Fibroblast of lung (primary cell): ENCODE measurements at regions not wholly inside any gene's neighbourhood (a gene's known extent, or its start where the extent isn't known, plus 50 kb on each side); places are given as distances from the start of the nearest gene placed in this dataset.

Experiments
- DNase-seq, 2 donors: peaks; one replicate each; pipeline versions ENCODE4 v3.0.0 to v3.0.0-alpha.2; 2010; ENCODE audit warnings: low read depth in 2 of 2
- H2AFZ ChIP-seq: 2 replicates; pipeline ENCODE4 v1.5.1; 2012; ENCODE audit warnings: low read length, control low read depth, inconsistent platforms
- H3K27ac ChIP-seq: 2 replicates; pipeline ENCODE4 v1.5.1; 2011; ENCODE audit warnings: low read length, control low read depth; ENCODE audit not compliant: insufficient read depth
- H3K27me3 ChIP-seq: 2 replicates; pipeline ENCODE4 v1.5.1; 2011; ENCODE audit warnings: mild to moderate bottlenecking, low read length; ENCODE audit not compliant: control insufficient read depth, insufficient read depth
- H3K36me3 ChIP-seq: 2 replicates; pipeline ENCODE4 v1.5.1; 2011; ENCODE audit warnings: low read length; ENCODE audit not compliant: control insufficient read depth, insufficient read depth
- H3K4me1 ChIP-seq: 2 replicates; pipeline ENCODE4 v1.5.1; 2011; ENCODE audit warnings: low read length; ENCODE audit not compliant: control insufficient read depth, insufficient read depth; ENCODE audit errors: extremely low read depth
- H3K4me2 ChIP-seq: 2 replicates; pipeline ENCODE4 v1.5.1; 2011; ENCODE audit warnings: low read length, control low read depth; ENCODE audit not compliant: insufficient read depth; ENCODE audit errors: extremely low read depth
- H3K4me3 ChIP-seq, 4 experiments: fragments of 200-600 bp in 1 of 4; sonication (generic) in 1 of 4; replicated peaks in 1 of 4; 2 replicates each; pipeline ENCODE4 v1.5.1; 2011 to 2016; ENCODE audit warnings: low read length in 4 of 4, low read depth in 3 of 4, mild to moderate bottlenecking in 3 of 4, control low read depth in 2 of 4, inconsistent platforms in 1 of 4, mixed read lengths in 1 of 4; ENCODE audit not compliant: insufficient read depth in 1 of 4; ENCODE audit errors: control extremely low read depth in 1 of 4
- H3K79me2 ChIP-seq: 2 replicates; pipeline ENCODE4 v1.5.1; 2012; ENCODE audit warnings: mild to moderate bottlenecking, low read length, inconsistent platforms; ENCODE audit not compliant: control insufficient read depth, insufficient read depth
- H3K9ac ChIP-seq: 2 replicates; pipeline ENCODE4 v1.5.1; 2011; ENCODE audit warnings: mild to moderate bottlenecking, low read length, control low read depth; ENCODE audit not compliant: insufficient read depth
- H3K9me3 ChIP-seq: 2 replicates; pipeline ENCODE4 v1.5.1; 2012; ENCODE audit warnings: low read depth, low read length; ENCODE audit not compliant: control insufficient read depth, insufficient read depth
- H4K20me1 ChIP-seq: 2 replicates; pipeline ENCODE4 v1.5.1; 2011; ENCODE audit warnings: low read length; ENCODE audit not compliant: control insufficient read depth, insufficient read depth; ENCODE audit errors: extremely low read depth
- CTCF ChIP-seq, 2 donors: IDR thresholded peaks in 1 of 2; conservative IDR thresholded peaks in 1 of 2; 1 replicate in 1 of 2; 2 replicates in 1 of 2; pipeline ENCODE4 v1.5.1; 2011 to 2012; ENCODE audit warnings: low read length in 2 of 2, control low read depth in 1 of 2, inconsistent platforms in 1 of 2, low read depth in 1 of 2, mild to moderate bottlenecking in 1 of 2
- EZH2 ChIP-seq: IDR thresholded peaks from 2 replicates; pipeline ENCODE4 v1.5.1; 2012; ENCODE audit warnings: low read length, control low read depth, mild to moderate bottlenecking; ENCODE audit errors: missing control alignments

GRCh38 chr6:147870506-147871110, 362.1 kb downstream of the SAMD5 start:
- Histone ChIP-seq H3K4me3 (no peak overlapping the region), H3K36me3 (no peaks in the 10 kb centered on the region), H3K9me3 (no peaks in the 10 kb centered on the region), H3K27ac (no peak overlapping the region), H3K27me3 (no peaks in the 10 kb centered on the region), H2AFZ (no peak overlapping the region), H3K4me1 (peaks cover 2% of the 10 kb centered on the region), H3K79me2 (no peaks in the 10 kb centered on the region), H3K9ac (no peak overlapping the region), H3K4me2 (no peak overlapping the region), H4K20me1 (no peaks in the 10 kb centered on the region)
- no peak for TF ChIP-seq CTCF (conservative IDR thresholded peaks at IDR 0.05 in 1 of 2, IDR thresholded peaks at IDR 0.05 in 1 of 2; ENCODE audit: low read depth in 1 of 2, low read length in 2 of 2)
- no peak for TF ChIP-seq EZH2
- no peak for DNase-seq

DNA sequence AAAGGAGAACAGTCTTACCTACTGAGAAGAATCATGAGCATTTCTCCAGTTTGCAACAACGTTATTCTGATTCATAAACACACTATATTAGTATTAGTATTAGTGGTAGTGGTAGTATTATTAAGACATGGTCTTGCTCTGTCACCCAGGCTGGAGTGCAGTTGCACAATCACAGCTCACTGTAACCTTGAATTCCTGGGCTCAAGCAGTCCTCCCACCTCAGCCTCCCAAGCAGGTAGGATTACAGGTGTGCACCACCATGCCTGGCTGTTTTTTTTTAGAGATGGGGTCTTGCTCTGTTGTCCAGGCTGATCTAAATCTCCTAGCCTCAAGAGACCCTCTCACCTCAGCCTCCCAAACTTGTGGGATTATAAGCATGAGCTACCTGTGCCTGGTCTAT, 363.5 kb downstream of the SAMD5 start:
- no peaks in the 10 kb centered on the region for H3K9me3 ChIP-seq
- TF ChIP-seq EZH2: no peak
- no peak for TF ChIP-seq CTCF (conservative IDR thresholded peaks at IDR 0.05 in 1 of 2, IDR thresholded peaks at IDR 0.05 in 1 of 2; ENCODE audit: low read depth in 1 of 2, low read length in 2 of 2)
- no peaks in the 10 kb centered on the region for H3K79me2 ChIP-seq
- no peak overlapping the region for H3K4me2 ChIP-seq
- H3K4me3 ChIP-seq: no peak overlapping the region
- H4K20me1 ChIP-seq: no peaks in the 10 kb centered on the region
- peaks cover 2% of the 10 kb centered on the region for H3K4me1 ChIP-seq
- H3K9ac ChIP-seq: no peak overlapping the region
- H3K27me3 ChIP-seq: no peaks in the 10 kb centered on the region
- H3K36me3 ChIP-seq: no peaks in the 10 kb centered on the region
- H3K27ac ChIP-seq: no peak overlapping the region
- no peak overlapping the region for H2AFZ ChIP-seq
- no peak for DNase-seq

DNA sequence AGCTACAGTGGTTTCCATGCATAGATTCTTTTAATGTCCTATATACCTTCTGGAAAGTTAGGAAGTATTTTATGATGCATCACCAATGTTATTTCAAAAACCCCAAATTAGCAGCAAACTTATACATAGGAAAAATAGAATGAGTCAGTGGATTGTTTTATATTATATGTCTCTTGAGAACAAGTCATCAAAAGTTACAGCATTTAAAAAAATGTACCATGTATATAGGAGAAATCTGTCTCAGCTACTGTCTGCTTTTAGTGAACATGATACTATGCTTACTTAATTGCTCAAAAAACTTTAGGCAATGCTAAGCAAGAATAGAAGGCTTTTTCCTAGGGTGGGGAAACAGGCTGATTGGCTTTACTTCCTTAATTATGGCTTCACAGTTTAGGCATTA, 365.3 kb downstream of the SAMD5 start:
- no peak overlapping the region for H3K9ac ChIP-seq
- H3K9me3 ChIP-seq: no peaks in the 10 kb centered on the region
- H2AFZ ChIP-seq: no peak overlapping the region

More for the DNA sequence above, 365.3 kb downstream of the SAMD5 start:
- H3K4me2 ChIP-seq: no peak overlapping the region
- peak in 1 of 2 donors; percentile 47 for DNase-seq
- no peaks in the 10 kb centered on the region for H3K4me1 ChIP-seq
- no peaks in the 10 kb centered on the region for H3K79me2 ChIP-seq
- H3K36me3 ChIP-seq: no peaks in the 10 kb centered on the region
- H3K27ac ChIP-seq: no peak overlapping the region
- no peak overlapping the region for H3K4me3 ChIP-seq
- H3K27me3 ChIP-seq: no peaks in the 10 kb centered on the region
- TF ChIP-seq CTCF (conservative IDR thresholded peaks at IDR 0.05 in 1 of 2, IDR thresholded peaks at IDR 0.05 in 1 of 2; ENCODE audit: low read depth in 1 of 2, low read length in 2 of 2) (no peak), EZH2 (no peak)
- no peaks in the 10 kb centered on the region for H4K20me1 ChIP-seq
